NOMO-1 treated with DMSO at 0.1 percent for 48 hours (cell line): ENCODE measurements at regions not wholly inside any gene's neighbourhood (a gene's known extent, or its start where the extent isn't known, plus 50 kb on each side); places are given as distances from the start of the nearest gene placed in this dataset.

Source experiments
- DNase-seq: peaks from one replicate; lab custom pipeline; 2025; ENCODE audit not compliant: unreplicated experiment; lab: John Stamatoyannopoulos, UW

- DNase-seq: no peak
Measured at GRCh38 chr14:87186737-87187136, 806.2 kb downstream of the GALC start.

GRCh38 chr14:87185961-87186560 lies 806.9 kb downstream of the GALC start:
- no peak for DNase-seq

- DNase-seq: no peak
Measured at GRCh38 chr14:87184180-87184579, 808.8 kb downstream of the GALC start.

GRCh38 chr14:87181288-87181687 lies 811.7 kb downstream of the GALC start:
- DNase-seq: no peak

- no peak for DNase-seq
Measured at GRCh38 chr14:87179936-87180335, 813.0 kb downstream of the GALC start.

GRCh38 chr14:87178277-87178676 lies 814.7 kb downstream of the GALC start:
- no peak for DNase-seq

GRCh38 chr14:87175175-87175574 lies 817.8 kb downstream of the GALC start:
- no peak for DNase-seq

GRCh38 chr14:87171141-87171540 lies 821.8 kb downstream of the GALC start:
- no peak for DNase-seq

- DNase-seq: no peak
Measured at GRCh38 chr14:87170179-87170578, 822.8 kb downstream of the GALC start.

- DNase-seq: no peak
Measured at GRCh38 chr14:87169362-87169761, 823.6 kb downstream of the GALC start.

GRCh38 chr14:87161502-87161901 lies 831.5 kb downstream of the GALC start:
- no peak for DNase-seq

- no peak for DNase-seq
Measured at GRCh38 chr14:87160989-87161388, 832.0 kb downstream of the GALC start.

- DNase-seq: no peak
Measured at GRCh38 chr14:87158283-87158682, 834.7 kb downstream of the GALC start.

- no peak for DNase-seq
Measured at GRCh38 chr14:87156878-87157277, 836.1 kb downstream of the GALC start.

- no peak for DNase-seq
Measured at GRCh38 chr14:87155856-87156488, 837.0 kb downstream of the GALC start.

GRCh38 chr14:87153901-87154300 lies 839.1 kb downstream of the GALC start:
- no peak for DNase-seq

GRCh38 chr14:87153391-87153790 lies 839.6 kb downstream of the GALC start:
- DNase-seq: no peak

- no peak for DNase-seq
Measured at GRCh38 chr14:87152693-87153092, 840.3 kb downstream of the GALC start.

GRCh38 chr14:87149583-87150354 lies 843.2 kb downstream of the GALC start:
- DNase-seq: no peak

- no peak for DNase-seq
Measured at GRCh38 chr14:87148655-87149054, 844.3 kb downstream of the GALC start.

- no peak for DNase-seq
Measured at GRCh38 chr14:87142551-87143211, 850.3 kb downstream of the GALC start.

GRCh38 chr14:87141801-87142200 lies 851.2 kb downstream of the GALC start:
- no peak for DNase-seq
